HEK293T (cell line): ENCODE measurements at regions not wholly inside any gene's neighbourhood (a gene's known extent, or its start where the extent isn't known, plus 50 kb on each side); places are given as distances from the start of the nearest gene placed in this dataset.

Source experiments
- CTCF ChIA-PET: fragments of 350-600 bp; formaldehyde crosslinking; extraction: SDS; loops from one replicate; lab custom pipeline; 2021; ENCODE audit warnings: antibody characterized with exemption, inconsistent platforms; lab: Yijun Ruan, JAX
- POLR2A ChIA-PET: fragments of 350-600 bp; formaldehyde crosslinking; extraction: SDS; loops from one replicate; lab custom pipeline; 2020; ENCODE audit warnings: antibody characterized with exemption, inconsistent platforms; lab: Yijun Ruan, JAX
- DNase-seq: peaks from one replicate; pipeline ENCODE4 v3.0.0; 2012; ENCODE audit warnings: mixed read lengths; ENCODE audit errors: extremely low spot score
- ARNT ChIP-seq: fragments of 450-650 bp; IDR thresholded peaks from 2 replicates; pipeline ENCODE4 v1.6.1; 2017; ENCODE audit warnings: mild to moderate bottlenecking
- BHLHE40 ChIP-seq: fragments of 450-650 bp; IDR thresholded peaks from 2 replicates; pipeline ENCODE4 v1.6.1; 2016; ENCODE audit warnings: mild to moderate bottlenecking, moderate library complexity, borderline replicate concordance
- CTBP1 ChIP-seq: fragments of 450-650 bp; IDR thresholded peaks from 2 replicates; pipeline ENCODE4 v1.6.1; 2016; ENCODE audit warnings: borderline replicate concordance
- ELF4 ChIP-seq: fragments of 450-650 bp; IDR thresholded peaks from 2 replicates; pipeline ENCODE4 v1.6.1; 2017; ENCODE audit warnings: antibody characterized with exemption
- FOXA1 ChIP-seq: fragments of 450-650 bp; IDR thresholded peaks from 2 replicates; pipeline ENCODE4 v1.6.1; 2016; ENCODE audit warnings: mild to moderate bottlenecking
- FOXK2 ChIP-seq: fragments of 450-650 bp; IDR thresholded peaks from 2 replicates; pipeline ENCODE4 v1.6.1; 2016; ENCODE audit warnings: mild to moderate bottlenecking
- FOXM1 ChIP-seq: fragments of 450-650 bp; IDR thresholded peaks from 2 replicates; pipeline ENCODE4 v1.6.1; 2017; ENCODE audit warnings: mild to moderate bottlenecking, borderline replicate concordance
- HDGF ChIP-seq: fragments of 450-650 bp; IDR thresholded peaks from 2 replicates; pipeline ENCODE4 v1.6.1; 2017; ENCODE audit warnings: antibody characterized with exemption, borderline replicate concordance
- L3MBTL2 ChIP-seq: fragments of 450-650 bp; conservative IDR thresholded peaks from 2 replicates; pipeline ENCODE4 v1.6.1; 2016; ENCODE audit warnings: mild to moderate bottlenecking
- LEF1 ChIP-seq: fragments of 450-650 bp; IDR thresholded peaks from 2 replicates; pipeline ENCODE4 v1.6.1; 2017; ENCODE audit warnings: mild to moderate bottlenecking, borderline replicate concordance
- NFRKB ChIP-seq: fragments of 450-650 bp; IDR thresholded peaks from 2 replicates; pipeline ENCODE4 v1.6.1; 2016; ENCODE audit warnings: mild to moderate bottlenecking, moderate library complexity
- PKNOX1 ChIP-seq: fragments of 450-650 bp; IDR thresholded peaks from 2 replicates; pipeline ENCODE4 v1.6.1; 2016
- SP1 ChIP-seq: fragments of 450-650 bp; IDR thresholded peaks from 2 replicates; pipeline ENCODE4 v1.6.1; 2017
- SUZ12 ChIP-seq: fragments of 450-650 bp; IDR thresholded peaks from 2 replicates; pipeline ENCODE4 v1.6.1; 2016; ENCODE audit warnings: mild to moderate bottlenecking
- TARDBP ChIP-seq: fragments of 450-650 bp; IDR thresholded peaks from 2 replicates; pipeline ENCODE4 v1.6.1; 2016
- ZNF384 ChIP-seq: fragments of 450-650 bp; IDR thresholded peaks from 2 replicates; pipeline ENCODE4 v1.6.1; 2016

DNA sequence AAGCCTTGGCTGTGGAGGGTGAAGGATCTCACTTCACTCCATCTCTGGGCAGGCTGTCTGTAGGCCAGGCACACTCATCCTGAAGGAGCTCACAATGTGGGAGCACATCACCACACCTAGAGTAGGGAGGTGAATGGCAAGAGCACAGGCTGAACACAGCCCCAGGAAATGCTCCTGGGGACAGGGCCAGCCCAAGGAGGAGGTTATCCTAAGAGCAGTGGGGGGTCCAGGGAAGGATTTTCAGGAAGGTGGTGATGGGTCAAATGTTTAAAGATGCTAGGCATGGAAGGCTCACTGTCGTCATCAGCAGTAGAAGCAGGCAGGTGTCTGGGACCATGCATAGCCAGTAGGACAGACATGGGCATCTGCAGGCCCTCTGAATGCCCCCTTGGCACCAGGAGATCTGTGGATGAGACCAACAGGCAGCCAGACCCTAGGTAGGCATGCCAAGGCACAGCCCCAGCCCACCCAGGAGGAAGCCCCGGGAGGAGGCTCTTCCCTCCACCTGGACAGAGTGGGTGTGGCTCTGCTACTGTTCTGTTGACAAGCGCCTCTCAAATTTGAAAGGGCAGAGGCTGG is 91.7 kb upstream of the RAB6C start:
- POLR2A ChIA-PET: no interaction called here
- no peak for TF ChIP-seq L3MBTL2
- no peak for TF ChIP-seq SUZ12
- TF ChIP-seq FOXM1: no peak
- TF ChIP-seq FOXA1: no peak
- no peak for TF ChIP-seq ZNF384
- no peak for TF ChIP-seq PKNOX1
- no peak for TF ChIP-seq FOXK2
- TF ChIP-seq TARDBP: no peak
- TF ChIP-seq LEF1: no peak
- no peak for TF ChIP-seq HDGF
- no peak for TF ChIP-seq BHLHE40
- TF ChIP-seq SP1: no peak
- TF ChIP-seq NFRKB: no peak
- TF ChIP-seq CTBP1: no peak
- no peak for TF ChIP-seq ELF4
- TF ChIP-seq ARNT: no peak
- CTCF ChIA-PET: no interaction called here
- no peak for DNase-seq

GRCh38 chr2:129888461-129888860 is 91.0 kb upstream of the RAB6C start:
- POLR2A ChIA-PET: no interaction called here
- DNase-seq: no peak
- TF ChIP-seq L3MBTL2 (no peak), TARDBP (no peak), FOXM1 (no peak), BHLHE40 (no peak), CTBP1 (no peak), SUZ12 (no peak), LEF1 (no peak), ELF4 (no peak), FOXK2 (no peak), NFRKB (no peak), PKNOX1 (no peak), HDGF (no peak), SP1 (no peak), ZNF384 (no peak), FOXA1 (no peak), ARNT (no peak)
- CTCF ChIA-PET: no interaction called here

- no peak for TF ChIP-seq LEF1
- no peak for TF ChIP-seq SP1
- no peak for TF ChIP-seq BHLHE40
- no peak for TF ChIP-seq HDGF
- no peak for TF ChIP-seq FOXA1
- TF ChIP-seq CTBP1: no peak
- no peak for TF ChIP-seq ZNF384
- TF ChIP-seq NFRKB: no peak
- TF ChIP-seq TARDBP: no peak
- TF ChIP-seq PKNOX1: no peak
- TF ChIP-seq ELF4: no peak
- no peak for DNase-seq
- ChIA-PET POLR2A (no interaction called here), CTCF (no interaction called here)
Measured at GRCh38 chr2:129888896-129889295, 90.6 kb upstream of the RAB6C start.

- ChIA-PET POLR2A (interaction anchor here (1.0 kb wide), 1 partner anchor 15 kb away, joined by 3 read pairs; no protein-coding TSS in a partner anchor), CTCF (no interaction called here)
- TF ChIP-seq FOXA1 (no peak), HDGF (no peak), FOXK2 (no peak), TARDBP (no peak), LEF1 (no peak), ARNT (no peak), FOXM1 (no peak), ZNF384 (no peak), PKNOX1 (no peak), SUZ12 (no peak), NFRKB (no peak), SP1 (no peak), ELF4 (no peak)
- DNase-seq: no peak
Measured at GRCh38 chr2:129891341-129892320, 87.8 kb upstream of the RAB6C start.

GRCh38 chr2:129892360-129892759 is 87.1 kb upstream of the RAB6C start:
- no peak for DNase-seq
- ChIA-PET CTCF (no interaction called here), POLR2A (no interaction called here)
- no peak for TF ChIP-seq BHLHE40
- no peak for TF ChIP-seq FOXA1
- no peak for TF ChIP-seq TARDBP
- TF ChIP-seq ARNT: no peak
- TF ChIP-seq L3MBTL2: no peak
- no peak for TF ChIP-seq SP1
- no peak for TF ChIP-seq FOXK2
